HG03135 (cell line): ENCODE measurements at regions not wholly inside any gene's neighbourhood (a gene's known extent, or its start where the extent isn't known, plus 50 kb on each side); places are given as distances from the start of the nearest gene placed in this dataset.

Experiments used
- ATAC-seq: cut with Tn5 transposase; IDR thresholded peaks from one replicate; pipeline ENCODE4 v1.9.1; 2021; ENCODE audit warnings: mild to moderate bottlenecking, moderate library complexity; ENCODE audit not compliant: unreplicated experiment

- no peak for ATAC-seq
Measured at GRCh38 chr17:79326814-79327213, 252.2 kb downstream of the ENGASE start.

- ATAC-seq: no peak
Measured at GRCh38 chr17:79325709-79326430, 251.2 kb downstream of the ENGASE start.

- ATAC-seq: no peak
Measured at GRCh38 chr17:79324194-79324593, 249.6 kb downstream of the ENGASE start.

- no peak for ATAC-seq
Measured at GRCh38 chr17:79323566-79323965, 248.9 kb downstream of the ENGASE start.

- ATAC-seq: no peak
Measured at GRCh38 chr17:79322211-79323123, 247.8 kb downstream of the ENGASE start.

GRCh38 chr17:79320331-79320730 is 245.7 kb downstream of the ENGASE start:
- no peak for ATAC-seq

GRCh38 chr17:79317916-79318315 is 243.3 kb downstream of the ENGASE start:
- ATAC-seq: no peak

GRCh38 chr17:79316805-79317204 is 242.2 kb downstream of the ENGASE start:
- ATAC-seq: no peak

- ATAC-seq: no peak
Measured at GRCh38 chr17:79315358-79316105, 240.9 kb downstream of the ENGASE start.

GRCh38 chr17:79314617-79315357 is 240.2 kb downstream of the ENGASE start:
- no peak for ATAC-seq

- no peak for ATAC-seq
Measured at GRCh38 chr17:79311373-79311772, 236.7 kb downstream of the ENGASE start.

- ATAC-seq: no peak
Measured at GRCh38 chr17:79306424-79307318, 232.0 kb downstream of the ENGASE start.

- ATAC-seq: no peak
Measured at GRCh38 chr17:79305768-79306423, 231.3 kb downstream of the ENGASE start.

- no peak for ATAC-seq
Measured at GRCh38 chr17:79305376-79305767, 230.7 kb downstream of the ENGASE start.

- ATAC-seq: no peak
Measured at GRCh38 chr17:79304884-79305283, 230.3 kb downstream of the ENGASE start.

GRCh38 chr17:79303641-79304205 is 229.1 kb downstream of the ENGASE start:
- ATAC-seq: no peak

GRCh38 chr17:79301469-79301868 is 226.8 kb downstream of the ENGASE start:
- ATAC-seq: no peak

GRCh38 chr17:79299349-79299748 is 224.7 kb downstream of the ENGASE start:
- ATAC-seq: no peak

- no peak for ATAC-seq
Measured at GRCh38 chr17:79298799-79299198, 224.2 kb downstream of the ENGASE start.
